ENCODE measurements at regions not wholly inside any gene's neighbourhood (a gene's known extent, or its start where the extent isn't known, plus 50 kb on each side); places are given as distances from the start of the nearest gene placed in this dataset.

DNA sequence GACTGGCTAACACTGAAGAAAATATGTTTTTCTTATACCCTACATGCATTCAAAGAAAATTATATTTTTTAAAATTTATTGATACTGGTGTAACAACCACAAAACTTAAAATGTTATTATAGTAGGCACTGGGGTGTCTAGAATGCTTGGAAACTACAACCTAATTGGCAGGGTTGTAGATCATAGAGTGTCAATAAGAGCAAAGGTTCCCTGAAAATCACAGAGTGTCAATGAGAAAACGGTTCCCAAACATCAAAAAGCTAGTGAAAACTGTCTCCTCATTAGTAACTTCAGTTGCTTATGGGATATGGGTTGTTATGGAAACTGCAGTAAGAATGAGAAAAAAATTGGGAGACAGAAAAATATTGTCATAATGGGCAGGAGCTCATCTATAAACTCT lies 214.4 kb upstream of the CCNG1 start:
- POLR2A ChIA-PET, result no interaction called here
- no peaks in the 10 kb centered on the region for H3K4me1 ChIP-seq (ENCODE audit: control insufficient read depth, insufficient read depth, low read length)
- H3K27ac ChIP-seq (ENCODE audit: low read length), result no peak overlapping the region
- H3K27me3 ChIP-seq (ENCODE audit: control insufficient read depth, insufficient read depth, low read length), result no peaks in the 10 kb centered on the region
- no peaks in the 10 kb centered on the region for H3K36me3 ChIP-seq (ENCODE audit: control insufficient read depth, insufficient read depth, low read length)
- BruUV-seq (replicated peaks), result no TSS peak
- ATAC-seq (no peak), DNase-seq (ENCODE audit: low read depth, low spot score) (no peak)
- H3K9me3 ChIP-seq (ENCODE audit: control insufficient read depth, insufficient read depth, low read depth, low read length), result no peaks in the 10 kb centered on the region
- intact Hi-C loops (cut with micrococcal nuclease; ENCODE audit: unreplicated experiment), result no loop called here
- TF ChIP-seq SIN3A (IDR thresholded peaks at IDR 0.05; ENCODE audit: borderline replicate concordance, insufficient read depth, low read depth, low read length), result no peak
- no peak for TF ChIP-seq POLR2AphosphoS5 (IDR thresholded peaks at IDR 0.05; ENCODE audit: low read depth, low read length)
- no peak for TF ChIP-seq TCF7L2 (IDR thresholded peaks at IDR 0.05; ENCODE audit: low read depth, low read length)
- no peak for TF ChIP-seq CTCF (IDR thresholded peaks at IDR 0.05)
- no peak for TF ChIP-seq REST (IDR thresholded peaks at IDR 0.05; ENCODE audit: insufficient read depth in 1 of 2, low read depth in 2 of 2, low read length in 1 of 2)
- no peak overlapping the region for H3K4me3 ChIP-seq (ENCODE audit: low read depth in 2 of 2, low read length in 2 of 2)
- CTCF ChIA-PET, result no interaction called here
- in situ Hi-C loops (cut with HindIII; ENCODE audit: low pct_unique_long_range_greater_than_20kb, low sequenced_read_pairs), result no loop called here

- Histone ChIP-seq H3K4me3 (ENCODE audit: low read depth in 2 of 2, low read length in 2 of 2) (no peak overlapping the region), H3K4me1 (ENCODE audit: control insufficient read depth, insufficient read depth, low read length) (no peaks in the 10 kb centered on the region), H3K9me3 (ENCODE audit: control insufficient read depth, insufficient read depth, low read depth, low read length) (no peaks in the 10 kb centered on the region), H3K27me3 (ENCODE audit: control insufficient read depth, insufficient read depth, low read length) (no peaks in the 10 kb centered on the region), H3K27ac (ENCODE audit: low read length) (no peak overlapping the region), H3K36me3 (ENCODE audit: control insufficient read depth, insufficient read depth, low read length) (no peaks in the 10 kb centered on the region)
- BruUV-seq (replicated peaks), result no TSS peak
- ATAC-seq (no peak), DNase-seq (ENCODE audit: low read depth, low spot score) (no peak)
- in situ Hi-C loops (cut with HindIII; ENCODE audit: low pct_unique_long_range_greater_than_20kb, low sequenced_read_pairs) (no loop called here), intact Hi-C loops (cut with micrococcal nuclease; ENCODE audit: unreplicated experiment) (no loop called here)
- POLR2A ChIA-PET, result no interaction called here
- CTCF ChIA-PET, result no interaction called here
- no peak for TF ChIP-seq CTCF (IDR thresholded peaks at IDR 0.05)
- TF ChIP-seq SIN3A (IDR thresholded peaks at IDR 0.05; ENCODE audit: borderline replicate concordance, insufficient read depth, low read depth, low read length), result no peak
These were observed 192.9 kb upstream of the CCNG1 start for GRCh38 chr5:163244445-163244987.

All from Panc1 (cell line).